ENCODE measurements at regions not wholly inside any gene's neighbourhood (a gene's known extent, or its start where the extent isn't known, plus 50 kb on each side); places are given as distances from the start of the nearest gene placed in this dataset.

- no peak overlapping the region for H3K4me3 ChIP-seq (ENCODE audit: low read length)
- no peak for TF ChIP-seq CTCF (conservative IDR thresholded peaks at IDR 0.05; ENCODE audit: low read length)
- no peak for DNase-seq (ENCODE audit: low read depth)
Measured at GRCh38 chr2:194927489-194927888, 729.5 kb upstream of the SLC39A10 start.

- H3K4me3 ChIP-seq (ENCODE audit: low read length): no peak overlapping the region
- no peak for DNase-seq (ENCODE audit: low read depth)
- TF ChIP-seq CTCF (conservative IDR thresholded peaks at IDR 0.05; ENCODE audit: low read length): no peak
Measured at GRCh38 chr2:194926873-194927272, 730.2 kb upstream of the SLC39A10 start.

GRCh38 chr2:194925742-194926141 is 731.3 kb upstream of the SLC39A10 start:
- TF ChIP-seq CTCF (conservative IDR thresholded peaks at IDR 0.05; ENCODE audit: low read length): no peak
- no peak for DNase-seq (ENCODE audit: low read depth)
- no peak overlapping the region for H3K4me3 ChIP-seq (ENCODE audit: low read length)

- no peak overlapping the region for H3K4me3 ChIP-seq (ENCODE audit: low read length)
- no peak for DNase-seq (ENCODE audit: low read depth)
- no peak for TF ChIP-seq CTCF (conservative IDR thresholded peaks at IDR 0.05; ENCODE audit: low read length)
Measured at GRCh38 chr2:194917519-194917918, 739.5 kb upstream of the SLC39A10 start.

- no peak for DNase-seq (ENCODE audit: low read depth)
- no peak for TF ChIP-seq CTCF (conservative IDR thresholded peaks at IDR 0.05; ENCODE audit: low read length)
- no peak overlapping the region for H3K4me3 ChIP-seq (ENCODE audit: low read length)
Measured at GRCh38 chr2:194915485-194915884, 741.5 kb upstream of the SLC39A10 start.

- TF ChIP-seq CTCF (conservative IDR thresholded peaks at IDR 0.05; ENCODE audit: low read length): no peak
- no peak overlapping the region for H3K4me3 ChIP-seq (ENCODE audit: low read length)
- DNase-seq (ENCODE audit: low read depth): no peak
Measured at GRCh38 chr2:194907569-194907968, 749.5 kb upstream of the SLC39A10 start.

- no peak overlapping the region for H3K4me3 ChIP-seq (ENCODE audit: low read length)
- DNase-seq (ENCODE audit: low read depth): no peak
- no peak for TF ChIP-seq CTCF (conservative IDR thresholded peaks at IDR 0.05; ENCODE audit: low read length)
Measured at GRCh38 chr2:194896871-194897270, 760.2 kb upstream of the SLC39A10 start.
